PC-3 (cell line): ENCODE measurements at regions not wholly inside any gene's neighbourhood (a gene's known extent, or its start where the extent isn't known, plus 50 kb on each side); places are given as distances from the start of the nearest gene placed in this dataset.
"Not testable (repeated sequence)": the region's sequence is repeated elsewhere in the genome, so short reads cannot be mapped to it uniquely, and the experiment has no call there.

Experiments
- ATAC-seq: fragments of 200-7000 bp; cut with Tn5 transposase; 2 replicates; pipeline ENCODE4 v1.9.1; 2020; ENCODE audit warnings: mild to moderate bottlenecking, moderate library complexity
- BruUV-seq: library from RNA; stranded (reverse); fragments of 400-500 nt; replicated peaks from 2 replicates; lab custom pipeline; 2021; lab: Mats Ljungman, UMichigan
- CTCF ChIA-PET: fragments of 300-600 bp; sonication (Branson Sonifier 250); formaldehyde crosslinking; loops from one replicate; lab custom pipeline; 2022; ENCODE audit warnings: antibody characterized with exemption; lab: Charles Lee
- POLR2A ChIA-PET: fragments of 300-600 bp; sonication (Branson Sonifier 250); formaldehyde crosslinking; loops from one replicate; lab custom pipeline; 2022; ENCODE audit warnings: antibody characterized with exemption; ENCODE audit not compliant: unreplicated experiment; lab: Charles Lee
- DNase-seq: peaks from one replicate; pipeline ENCODE4 v3.0.0-alpha.2; 2015
- H2AFZ ChIP-seq: fragments of 300-600 bp; sonication (generic); 2 replicates; pipeline ENCODE4 v1.6.0; 2016; ENCODE audit warnings: antibody characterized with exemption, low read length
- H3F3A ChIP-seq: fragments of 300-600 bp; sonication (generic); one replicate; pipeline ENCODE4 v1.6.0; 2017; ENCODE audit warnings: antibody characterized with exemption, low read length, control low read depth, mild to moderate bottlenecking; ENCODE audit not compliant: unreplicated experiment
- H3K27ac ChIP-seq: fragments of 300-600 bp; sonication (generic); 2 replicates; pipeline ENCODE4 v1.5.1; 2016; ENCODE audit warnings: mild to moderate bottlenecking, low read length
- H3K27me3 ChIP-seq: fragments of 300-600 bp; sonication (generic); 2 replicates; pipeline ENCODE4 v1.6.1; 2016; ENCODE audit warnings: low read length, mixed read lengths
- H3K36me3 ChIP-seq: fragments of 300-600 bp; sonication (generic); 2 replicates; pipeline ENCODE4 v1.6.1; 2016; ENCODE audit warnings: low read depth, mixed run types, low read length, mixed read lengths
- H3K4me1 ChIP-seq: fragments of 300-600 bp; sonication (generic); 2 replicates; pipeline ENCODE4 v1.5.1; 2016; ENCODE audit warnings: low read length; ENCODE audit not compliant: insufficient read depth
- H3K4me2 ChIP-seq: fragments of 300-600 bp; sonication (generic); 2 replicates; pipeline ENCODE4 v1.6.0; 2016; ENCODE audit warnings: low read length
- H3K4me3 ChIP-seq: fragments of 300-600 bp; sonication (generic); 2 replicates; pipeline ENCODE4 v1.5.1; 2016; ENCODE audit warnings: mild to moderate bottlenecking, low read length, mixed read lengths
- H3K79me2 ChIP-seq: fragments of 300-600 bp; sonication (generic); 2 replicates; pipeline ENCODE4 v1.6.1; 2017; ENCODE audit warnings: low read length, mixed read lengths
- H3K9ac ChIP-seq: fragments of 300-600 bp; sonication (generic); 2 replicates; pipeline ENCODE4 v1.6.0; 2016; ENCODE audit warnings: mild to moderate bottlenecking, low read length
- H3K9me2 ChIP-seq: fragments of 300-600 bp; sonication (generic); replicated peaks from 2 replicates; pipeline ENCODE4 v1.6.1; 2016; ENCODE audit warnings: mixed run types, low read length, mixed read lengths
- H3K9me3 ChIP-seq: fragments of 300-600 bp; sonication (generic); 2 replicates; pipeline ENCODE4 v1.6.1; 2016; ENCODE audit warnings: low read length, mixed read lengths
- H4K20me1 ChIP-seq: fragments of 300-600 bp; sonication (generic); 2 replicates; pipeline ENCODE4 v1.6.1; 2016; ENCODE audit warnings: low read length, mixed read lengths
- intact Hi-C: fragments of 100-400 bp; cut with micrococcal nuclease; formaldehyde crosslinking; loops from 2 replicates; pipeline ENCODE4 v1.9.0; 2023

DNA sequence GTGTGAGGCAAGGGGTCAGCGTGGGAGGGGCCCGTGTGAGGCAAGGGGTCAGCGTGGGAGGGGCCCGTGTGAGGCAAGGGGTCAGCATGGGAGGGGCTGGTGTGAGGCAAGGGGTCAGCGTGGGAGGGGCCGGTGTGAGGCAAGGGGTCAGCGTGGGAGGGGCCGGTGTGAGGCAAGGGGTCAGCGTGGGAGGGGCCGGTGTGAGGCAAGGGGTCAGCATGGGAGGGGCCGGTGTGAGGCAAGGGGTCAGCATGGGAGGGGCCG lies 119.2 kb downstream of the SEPTIN14 start:
- H2AFZ ChIP-seq, H3K9me2 ChIP-seq, BruUV-seq, CTCF ChIA-PET, H3K9me3 ChIP-seq, H3K36me3 ChIP-seq, H4K20me1 ChIP-seq, H3K27me3 ChIP-seq, H3K4me1 ChIP-seq, POLR2A ChIA-PET, H3K79me2 ChIP-seq, H3K27ac ChIP-seq, H3K4me3 ChIP-seq, H3F3A ChIP-seq, H3K4me2 ChIP-seq, DNase-seq, H3K9ac ChIP-seq, ATAC-seq, intact Hi-C loops: not testable (repeated sequence)

GRCh38 chr7:55742651-55743453 lies 119.7 kb downstream of the SEPTIN14 start:
- H3K9me2 ChIP-seq, H3K9ac ChIP-seq, BruUV-seq, intact Hi-C loops, ATAC-seq, CTCF ChIA-PET, H2AFZ ChIP-seq, H3K9me3 ChIP-seq, H4K20me1 ChIP-seq, H3K27me3 ChIP-seq, DNase-seq, H3K79me2 ChIP-seq, H3F3A ChIP-seq, H3K4me2 ChIP-seq, H3K4me3 ChIP-seq, H3K27ac ChIP-seq, H3K4me1 ChIP-seq, H3K36me3 ChIP-seq: not testable (repeated sequence)
- POLR2A ChIA-PET = interaction anchor here (0.7 kb wide), 1 partner anchor 9 kb away, joined by 3 read pairs; no protein-coding TSS in a partner anchor

DNA sequence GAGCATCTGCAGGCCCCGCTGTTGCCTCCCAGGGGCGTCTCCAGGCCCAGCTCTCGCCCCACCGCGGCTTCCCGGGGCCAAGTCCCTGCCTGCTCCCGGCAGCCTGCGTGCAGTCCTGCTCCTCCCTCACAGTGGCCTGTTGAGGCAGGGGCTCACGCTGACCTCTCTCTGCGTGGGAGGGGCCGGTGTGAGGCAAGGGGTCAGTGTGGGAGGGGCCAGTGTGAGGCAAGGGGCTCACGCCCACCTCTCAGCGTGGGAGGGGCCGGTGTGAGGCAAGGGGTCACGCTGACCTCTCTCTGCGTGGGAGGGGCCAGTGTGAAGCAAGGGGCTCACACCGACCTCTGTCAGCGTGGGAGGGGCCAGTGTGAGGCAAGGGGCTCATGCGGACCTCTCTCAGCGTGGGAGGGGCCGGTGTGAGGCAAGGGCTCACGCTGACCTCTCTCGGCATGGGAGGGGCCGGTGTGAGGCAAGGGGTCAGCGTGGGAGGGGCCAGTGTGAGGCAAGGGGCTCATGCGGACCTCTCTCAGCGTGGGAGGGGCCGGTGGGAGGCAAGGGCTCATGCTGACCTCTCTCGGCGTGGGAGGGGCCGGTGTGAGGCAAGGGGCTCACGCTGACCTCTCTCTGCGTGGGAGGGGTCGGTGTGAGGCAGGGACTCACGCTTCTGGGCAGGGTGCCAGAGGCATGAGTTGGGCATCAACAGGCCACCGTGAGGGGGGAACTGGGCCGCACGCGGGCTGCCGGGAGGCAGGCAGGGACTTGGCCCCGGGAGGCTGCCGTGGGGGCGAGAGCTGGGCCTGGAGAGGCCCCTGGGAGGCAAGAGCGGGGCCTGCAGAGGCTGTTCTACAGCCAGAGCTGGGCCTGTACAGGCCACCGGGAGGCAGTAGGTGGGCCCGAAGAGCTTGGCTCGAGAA lies 120.6 kb downstream of the SEPTIN14 start:
- H3F3A ChIP-seq, ATAC-seq, H3K27ac ChIP-seq, H3K4me1 ChIP-seq, H3K79me2 ChIP-seq, CTCF ChIA-PET, BruUV-seq, H3K4me3 ChIP-seq, DNase-seq, H3K4me2 ChIP-seq, H3K36me3 ChIP-seq, H3K9ac ChIP-seq, H2AFZ ChIP-seq, H4K20me1 ChIP-seq, intact Hi-C loops, H3K9me3 ChIP-seq, H3K9me2 ChIP-seq, H3K27me3 ChIP-seq: not testable (repeated sequence)
- POLR2A ChIA-PET = interaction anchor here (0.7 kb wide), 1 partner anchor 9 kb away, joined by 3 read pairs; no protein-coding TSS in a partner anchor

DNA sequence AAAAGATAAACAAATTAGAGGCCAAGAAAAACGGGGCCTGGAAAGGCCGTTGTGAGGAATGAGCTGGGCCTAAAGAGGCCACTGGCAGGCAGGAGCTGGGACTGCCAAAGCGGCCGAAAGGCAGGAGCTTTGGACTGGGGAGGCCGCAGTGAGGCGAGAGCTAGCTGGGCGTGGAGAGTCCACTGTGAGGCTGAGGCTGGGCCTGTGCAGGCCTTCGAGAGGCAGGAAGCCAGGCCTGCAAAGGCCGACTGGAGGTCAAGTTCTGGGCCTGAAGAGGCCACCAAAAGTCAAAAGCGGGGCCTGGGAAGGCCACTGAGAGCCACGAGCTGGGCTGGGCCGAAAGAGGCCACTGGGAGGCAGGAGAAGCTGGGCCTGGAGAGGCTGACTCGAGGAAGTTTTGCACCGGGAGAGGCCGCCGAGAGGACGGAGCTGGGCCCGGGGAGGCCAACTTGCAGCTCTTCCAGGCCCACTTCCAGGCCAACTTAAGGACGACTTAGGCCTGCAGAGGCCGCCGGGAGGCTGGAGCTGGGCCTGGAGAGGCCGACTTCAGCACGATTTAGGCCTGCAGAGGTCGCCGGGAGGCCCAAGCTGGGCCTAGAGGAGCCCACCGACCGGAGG lies 121.8 kb downstream of the SEPTIN14 start:
- H3F3A ChIP-seq, DNase-seq, H3K9me2 ChIP-seq, H3K4me1 ChIP-seq, ATAC-seq, H3K9me3 ChIP-seq, POLR2A ChIA-PET, BruUV-seq, H3K79me2 ChIP-seq, H2AFZ ChIP-seq, H3K4me2 ChIP-seq, H3K36me3 ChIP-seq, H3K9ac ChIP-seq, H4K20me1 ChIP-seq, H3K27ac ChIP-seq, intact Hi-C loops, H3K27me3 ChIP-seq, H3K4me3 ChIP-seq: not testable (repeated sequence)
- CTCF ChIA-PET = interaction anchor here (0.6 kb wide), 1 partner anchor 268 kb away, joined by 3 read pairs; no protein-coding TSS in a partner anchor

DNA sequence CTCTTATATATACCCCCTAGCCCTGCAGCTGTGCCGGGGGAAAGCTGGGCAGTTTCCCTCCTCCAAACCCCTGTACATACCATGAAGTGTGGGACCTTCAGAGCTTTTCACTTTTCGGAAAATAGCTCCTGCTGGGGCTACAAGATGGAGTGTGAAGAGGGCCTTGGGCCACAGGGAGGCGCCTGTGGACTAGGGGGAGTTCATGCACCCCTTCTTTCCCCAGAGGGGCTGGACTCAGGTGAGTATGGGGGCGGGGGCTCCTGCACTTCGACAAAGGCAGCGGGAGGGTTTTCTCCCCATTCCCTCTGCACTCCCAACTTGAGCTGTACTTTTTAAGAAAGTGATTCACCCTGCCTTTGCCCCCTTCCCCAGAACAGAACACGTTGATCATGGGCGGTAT lies 122.5 kb downstream of the SEPTIN14 start:
- H3K79me2 ChIP-seq, H2AFZ ChIP-seq, CTCF ChIA-PET: not testable (repeated sequence)

GRCh38 chr7:55736641-55737221 lies 125.8 kb downstream of the SEPTIN14 start:
- DNase-seq, H3F3A ChIP-seq, H4K20me1 ChIP-seq, H3K4me2 ChIP-seq, H3K27ac ChIP-seq, BruUV-seq, H2AFZ ChIP-seq, H3K9me3 ChIP-seq, H3K4me3 ChIP-seq, CTCF ChIA-PET, H3K4me1 ChIP-seq, H3K79me2 ChIP-seq, POLR2A ChIA-PET, H3K27me3 ChIP-seq, H3K9me2 ChIP-seq, intact Hi-C loops, H3K36me3 ChIP-seq, ATAC-seq, H3K9ac ChIP-seq: not testable (repeated sequence)

More for the DNA sequence above, 122.5 kb downstream of the SEPTIN14 start:
- H3K9me2 ChIP-seq, H3K4me2 ChIP-seq, H3K4me3 ChIP-seq, H3K36me3 ChIP-seq, POLR2A ChIA-PET, DNase-seq, H3F3A ChIP-seq, H4K20me1 ChIP-seq, H3K9me3 ChIP-seq, H3K27me3 ChIP-seq, ATAC-seq, H3K4me1 ChIP-seq, BruUV-seq, H3K9ac ChIP-seq, intact Hi-C loops, H3K27ac ChIP-seq: not testable (repeated sequence)
